C4-2B (cell line): ENCODE measurements at regions not wholly inside any gene's neighbourhood (a gene's known extent, or its start where the extent isn't known, plus 50 kb on each side); places are given as distances from the start of the nearest gene placed in this dataset.

Source experiments
- ZFX ChIP-seq: fragments of 450-650 bp; IDR thresholded peaks from 2 replicates; pipeline ENCODE4 v1.6.1; 2017
- TF ChIP-seq, protein P1 (sequence below): fragments of 450-650 bp; conservative IDR thresholded peaks from 2 replicates; pipeline ENCODE4 v1.5.1; 2017; ENCODE audit warnings: mild to moderate bottlenecking

DNA sequence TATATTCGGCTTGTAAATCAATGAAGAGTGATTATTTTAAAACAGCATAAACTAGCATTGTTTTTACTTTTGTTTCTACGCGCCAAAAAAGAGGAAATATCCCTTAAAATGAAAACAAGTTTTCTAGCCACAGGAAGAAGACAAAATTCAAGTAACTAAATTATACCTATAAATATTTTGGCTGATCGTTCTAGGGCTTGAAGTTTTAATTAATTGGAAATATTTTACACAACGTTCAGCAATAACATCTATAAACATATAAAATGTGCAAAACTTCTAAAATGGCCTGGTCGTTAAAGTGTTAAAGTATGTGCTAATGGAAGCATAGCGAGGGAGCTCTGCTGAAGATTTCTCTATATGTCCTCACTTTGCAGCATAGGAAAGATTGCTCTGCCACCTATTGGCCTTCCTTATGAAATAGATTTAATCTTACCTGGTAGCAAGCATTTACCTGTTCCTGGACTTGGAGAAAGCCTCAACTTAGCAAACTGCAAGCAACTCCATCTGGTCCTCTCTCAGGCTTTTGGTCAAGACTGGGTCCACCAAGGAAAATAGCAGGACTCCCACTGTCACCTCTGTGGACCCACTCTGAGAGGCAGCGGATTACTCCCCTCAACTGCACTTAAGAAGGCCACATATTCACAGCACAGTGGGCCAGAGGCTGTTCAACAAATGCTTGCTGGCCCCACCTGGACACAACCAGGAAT, 351.3 kb upstream of the RUNX1 start:
- TF ChIP-seq, protein P1, sequence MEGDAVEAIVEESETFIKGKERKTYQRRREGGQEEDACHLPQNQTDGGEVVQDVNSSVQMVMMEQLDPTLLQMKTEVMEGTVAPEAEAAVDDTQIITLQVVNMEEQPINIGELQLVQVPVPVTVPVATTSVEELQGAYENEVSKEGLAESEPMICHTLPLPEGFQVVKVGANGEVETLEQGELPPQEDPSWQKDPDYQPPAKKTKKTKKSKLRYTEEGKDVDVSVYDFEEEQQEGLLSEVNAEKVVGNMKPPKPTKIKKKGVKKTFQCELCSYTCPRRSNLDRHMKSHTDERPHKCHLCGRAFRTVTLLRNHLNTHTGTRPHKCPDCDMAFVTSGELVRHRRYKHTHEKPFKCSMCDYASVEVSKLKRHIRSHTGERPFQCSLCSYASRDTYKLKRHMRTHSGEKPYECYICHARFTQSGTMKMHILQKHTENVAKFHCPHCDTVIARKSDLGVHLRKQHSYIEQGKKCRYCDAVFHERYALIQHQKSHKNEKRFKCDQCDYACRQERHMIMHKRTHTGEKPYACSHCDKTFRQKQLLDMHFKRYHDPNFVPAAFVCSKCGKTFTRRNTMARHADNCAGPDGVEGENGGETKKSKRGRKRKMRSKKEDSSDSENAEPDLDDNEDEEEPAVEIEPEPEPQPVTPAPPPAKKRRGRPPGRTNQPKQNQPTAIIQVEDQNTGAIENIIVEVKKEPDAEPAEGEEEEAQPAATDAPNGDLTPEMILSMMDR = peak; percentile 64
- TF ChIP-seq ZFX = no peak
